MCF 10A (cell line): ENCODE measurements at regions not wholly inside any gene's neighbourhood (a gene's known extent, or its start where the extent isn't known, plus 50 kb on each side); places are given as distances from the start of the nearest gene placed in this dataset.

Experiments
- BruUV-seq: library from RNA; stranded (reverse); fragments of 400-500 nt; replicated peaks from 2 replicates; lab custom pipeline; 2021; lab: Mats Ljungman, UMichigan
- CTCF ChIA-PET: fragments of 300-600 bp; sonication (Branson Sonifier 250); formaldehyde crosslinking; extraction: SDS; loops from one replicate; lab custom pipeline; 2021; ENCODE audit warnings: antibody characterized with exemption, inconsistent platforms; lab: Yijun Ruan, JAX
- POLR2A ChIA-PET: fragments of 300-600, 350-650 bp; sonication (Branson Sonifier 250); formaldehyde crosslinking; extraction: SDS; loops from one replicate; lab custom pipeline; 2020; ENCODE audit warnings: antibody characterized with exemption, inconsistent platforms; lab: Yijun Ruan, JAX
- DNase-seq: peaks from one replicate; pipeline ENCODE4 v3.0.0-alpha.2; 2018; ENCODE audit not compliant: unreplicated experiment
- H3K27ac Mint-ChIP-seq: one replicate; pipeline ENCODE4 v1.8.0; 2022; ENCODE audit warnings: mild to moderate bottlenecking, low read depth, mixed read lengths; ENCODE audit not compliant: unreplicated experiment
- H3K27me3 Mint-ChIP-seq: one replicate; pipeline ENCODE4 v1.8.0; 2022; ENCODE audit warnings: mixed read lengths; ENCODE audit not compliant: insufficient read depth, unreplicated experiment
- H3K36me3 Mint-ChIP-seq: one replicate; pipeline ENCODE4 v1.8.0; 2022; ENCODE audit warnings: mild to moderate bottlenecking, moderate library complexity, mixed read lengths; ENCODE audit not compliant: insufficient read depth, unreplicated experiment
- H3K4me1 Mint-ChIP-seq: one replicate; pipeline ENCODE4 v1.8.0; 2022; ENCODE audit warnings: mixed read lengths; ENCODE audit not compliant: insufficient read depth, unreplicated experiment
- H3K4me3 Mint-ChIP-seq: one replicate; pipeline ENCODE4 v1.8.0; 2022; ENCODE audit warnings: mild to moderate bottlenecking, moderate library complexity, mixed read lengths; ENCODE audit not compliant: unreplicated experiment
- H3K9me3 Mint-ChIP-seq: one replicate; pipeline ENCODE4 v1.8.0; 2022; ENCODE audit warnings: mixed read lengths; ENCODE audit not compliant: unreplicated experiment
- intact Hi-C: fragments of 100-400 bp; cut with micrococcal nuclease; formaldehyde crosslinking; loops from 2 replicates; pipeline ENCODE4 v1.14.1; 2022
- TF ChIP-seq, protein P1 (sequence below): fragments of 200-600 bp; IDR thresholded peaks from one replicate; pipeline ENCODE4 v1.8.0; 2022; ENCODE audit warnings: antibody characterized with exemption, mild to moderate bottlenecking; ENCODE audit not compliant: unreplicated experiment

DNA sequence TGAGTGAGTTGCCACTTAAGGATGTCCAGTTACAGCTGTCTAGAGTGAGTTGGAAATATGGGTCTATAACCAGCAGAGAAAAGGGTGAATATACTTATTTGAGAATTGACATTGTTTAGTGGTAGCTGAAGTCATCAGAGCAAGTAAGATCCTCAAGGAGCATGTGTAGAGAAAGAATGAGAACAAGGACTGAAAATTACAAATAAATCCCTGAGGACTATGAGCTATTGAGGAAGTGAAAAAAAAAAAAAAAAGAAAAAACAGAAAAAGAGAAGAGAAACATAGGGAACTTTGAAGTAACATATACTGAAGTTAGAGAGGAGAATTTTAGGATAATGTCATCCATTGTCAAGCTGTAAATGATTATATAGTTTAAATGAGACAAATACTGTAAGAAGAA, 134.0 kb upstream of the CCDC68 start:
- CTCF ChIA-PET, result interaction anchor here (0.6 to 2.0 kb wide), 2 partner anchors 11 to 141 kb away, joined by 3 to 7 read pairs; no protein-coding TSS in a partner anchor
- H3K27me3 Mint-ChIP-seq, result no peaks in the 10 kb centered on the region
- TF ChIP-seq, protein P1, sequence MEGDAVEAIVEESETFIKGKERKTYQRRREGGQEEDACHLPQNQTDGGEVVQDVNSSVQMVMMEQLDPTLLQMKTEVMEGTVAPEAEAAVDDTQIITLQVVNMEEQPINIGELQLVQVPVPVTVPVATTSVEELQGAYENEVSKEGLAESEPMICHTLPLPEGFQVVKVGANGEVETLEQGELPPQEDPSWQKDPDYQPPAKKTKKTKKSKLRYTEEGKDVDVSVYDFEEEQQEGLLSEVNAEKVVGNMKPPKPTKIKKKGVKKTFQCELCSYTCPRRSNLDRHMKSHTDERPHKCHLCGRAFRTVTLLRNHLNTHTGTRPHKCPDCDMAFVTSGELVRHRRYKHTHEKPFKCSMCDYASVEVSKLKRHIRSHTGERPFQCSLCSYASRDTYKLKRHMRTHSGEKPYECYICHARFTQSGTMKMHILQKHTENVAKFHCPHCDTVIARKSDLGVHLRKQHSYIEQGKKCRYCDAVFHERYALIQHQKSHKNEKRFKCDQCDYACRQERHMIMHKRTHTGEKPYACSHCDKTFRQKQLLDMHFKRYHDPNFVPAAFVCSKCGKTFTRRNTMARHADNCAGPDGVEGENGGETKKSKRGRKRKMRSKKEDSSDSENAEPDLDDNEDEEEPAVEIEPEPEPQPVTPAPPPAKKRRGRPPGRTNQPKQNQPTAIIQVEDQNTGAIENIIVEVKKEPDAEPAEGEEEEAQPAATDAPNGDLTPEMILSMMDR, result no peak
- intact Hi-C loops, result no loop called here
- no peaks in the 10 kb centered on the region for H3K4me1 Mint-ChIP-seq
- POLR2A ChIA-PET, result no interaction called here
- BruUV-seq, result no TSS peak
- H3K9me3 Mint-ChIP-seq, result no peaks in the 10 kb centered on the region
- no peak for DNase-seq
- H3K36me3 Mint-ChIP-seq, result no peaks in the 10 kb centered on the region
- no peak overlapping the region for H3K4me3 Mint-ChIP-seq
- no peak overlapping the region for H3K27ac Mint-ChIP-seq

- POLR2A ChIA-PET, result no interaction called here
- TF ChIP-seq, protein P1, result no peak
- no peaks in the 10 kb centered on the region for H3K4me1 Mint-ChIP-seq
- no peaks in the 10 kb centered on the region for H3K36me3 Mint-ChIP-seq
- no peak overlapping the region for H3K27ac Mint-ChIP-seq
- no peaks in the 10 kb centered on the region for H3K27me3 Mint-ChIP-seq
- no peak for DNase-seq
- no peak overlapping the region for H3K4me3 Mint-ChIP-seq
- intact Hi-C loops, result no loop called here
- no TSS peak for BruUV-seq
- no peaks in the 10 kb centered on the region for H3K9me3 Mint-ChIP-seq
- CTCF ChIA-PET, result no interaction called here
Observed at GRCh38 chr18:55092166-55092565, 132.9 kb upstream of the CCDC68 start.

GRCh38 chr18:55090564-55091188, 131.4 kb upstream of the CCDC68 start:
- Mint-ChIP-seq H3K9me3 (no peaks in the 10 kb centered on the region), H3K27ac (no peak overlapping the region), H3K4me3 (no peak overlapping the region), H3K27me3 (no peaks in the 10 kb centered on the region), H3K4me1 (no peaks in the 10 kb centered on the region), H3K36me3 (no peaks in the 10 kb centered on the region)
- TF ChIP-seq, protein P1, result no peak
- BruUV-seq, result no TSS peak
- ChIA-PET POLR2A (interaction anchor here (0.6 kb wide), 1 partner anchor 19 kb away, joined by 3 read pairs; no protein-coding TSS in a partner anchor), CTCF (interaction anchor here (0.6 kb wide), 1 partner anchor 28 kb away, joined by 3 read pairs; no protein-coding TSS in a partner anchor)
- DNase-seq, result no peak
- intact Hi-C loops, result no loop called here

GRCh38 chr18:55089610-55090009, 130.3 kb upstream of the CCDC68 start:
- TF ChIP-seq, protein P1, result no peak
- H3K36me3 Mint-ChIP-seq, result no peaks in the 10 kb centered on the region
- no peaks in the 10 kb centered on the region for H3K9me3 Mint-ChIP-seq
- POLR2A ChIA-PET, result no interaction called here
- DNase-seq, result no peak
- no peak overlapping the region for H3K4me3 Mint-ChIP-seq
- no TSS peak for BruUV-seq
- H3K4me1 Mint-ChIP-seq, result no peaks in the 10 kb centered on the region
- no peaks in the 10 kb centered on the region for H3K27me3 Mint-ChIP-seq
- H3K27ac Mint-ChIP-seq, result no peak overlapping the region
- CTCF ChIA-PET, result no interaction called here
- intact Hi-C loops, result no loop called here
